PC-9 (cell line): ENCODE measurements at regions not wholly inside any gene's neighbourhood (a gene's known extent, or its start where the extent isn't known, plus 50 kb on each side); places are given as distances from the start of the nearest gene placed in this dataset.
"Not testable (repeated sequence)": the region's sequence is repeated elsewhere in the genome, so short reads cannot be mapped to it uniquely, and the experiment has no call there.

Experiments used
- EZH2 ChIP-seq: fragments of 200-600 bp; sonication (generic); IDR thresholded peaks from 2 replicates; pipeline ENCODE4 v1.8.0; 2017; ENCODE audit warnings: antibody characterized with exemption, low read depth
- TF ChIP-seq, protein P1 (sequence below): fragments of 200-600 bp; sonication (generic); conservative IDR thresholded peaks from 2 replicates; pipeline ENCODE4 v1.6.1; 2017; ENCODE audit warnings: mixed run types, antibody characterized with exemption, mild to moderate bottlenecking, moderate library complexity

DNA sequence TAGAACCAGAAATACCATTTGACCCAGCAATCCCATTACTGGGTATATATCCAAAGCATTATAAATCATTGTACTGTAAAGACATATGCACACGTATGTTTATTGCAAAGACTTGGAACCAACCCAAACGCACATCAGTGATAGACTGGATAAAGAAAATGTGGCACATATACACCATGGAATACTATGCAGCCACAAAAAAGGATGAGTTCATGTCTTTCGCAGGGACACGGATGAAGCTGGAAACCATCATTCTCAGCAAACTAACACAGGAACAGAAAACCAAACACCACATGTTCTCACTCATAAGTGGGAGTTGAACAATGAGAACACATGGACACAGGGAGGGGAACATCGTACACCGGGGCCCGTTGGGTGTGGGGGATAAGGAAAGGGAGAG, 242.2 kb downstream of the ACTR3 start:
- TF ChIP-seq, protein P1, sequence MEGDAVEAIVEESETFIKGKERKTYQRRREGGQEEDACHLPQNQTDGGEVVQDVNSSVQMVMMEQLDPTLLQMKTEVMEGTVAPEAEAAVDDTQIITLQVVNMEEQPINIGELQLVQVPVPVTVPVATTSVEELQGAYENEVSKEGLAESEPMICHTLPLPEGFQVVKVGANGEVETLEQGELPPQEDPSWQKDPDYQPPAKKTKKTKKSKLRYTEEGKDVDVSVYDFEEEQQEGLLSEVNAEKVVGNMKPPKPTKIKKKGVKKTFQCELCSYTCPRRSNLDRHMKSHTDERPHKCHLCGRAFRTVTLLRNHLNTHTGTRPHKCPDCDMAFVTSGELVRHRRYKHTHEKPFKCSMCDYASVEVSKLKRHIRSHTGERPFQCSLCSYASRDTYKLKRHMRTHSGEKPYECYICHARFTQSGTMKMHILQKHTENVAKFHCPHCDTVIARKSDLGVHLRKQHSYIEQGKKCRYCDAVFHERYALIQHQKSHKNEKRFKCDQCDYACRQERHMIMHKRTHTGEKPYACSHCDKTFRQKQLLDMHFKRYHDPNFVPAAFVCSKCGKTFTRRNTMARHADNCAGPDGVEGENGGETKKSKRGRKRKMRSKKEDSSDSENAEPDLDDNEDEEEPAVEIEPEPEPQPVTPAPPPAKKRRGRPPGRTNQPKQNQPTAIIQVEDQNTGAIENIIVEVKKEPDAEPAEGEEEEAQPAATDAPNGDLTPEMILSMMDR, result not testable (repeated sequence)
- not testable (repeated sequence) for TF ChIP-seq EZH2
